Adrenal gland (tissue), 5 donors: ENCODE measurements at regions not wholly inside any gene's neighbourhood (a gene's known extent, or its start where the extent isn't known, plus 50 kb on each side); places are given as distances from the start of the nearest gene placed in this dataset.

Experiments used
- CTCF ChIP-seq, 6 experiments: fragments of 450-650 bp in 4 of 6; fragments of 200-600 bp in 2 of 6; sonication (generic) in 1 of 6; IDR thresholded peaks; 1 replicate in 5 of 6; 2 replicates in 1 of 6; pipeline versions ENCODE4 v1.5.1 to v1.8.0; 2016 to 2021; ENCODE audit warnings: antibody characterized with exemption in 6 of 6, mild to moderate bottlenecking in 2 of 6, moderate library complexity in 1 of 6
- POLR2A ChIP-seq, 2 donors: fragments of 450-650 bp; IDR thresholded peaks; one replicate each; pipeline ENCODE4 v1.6.1; 2017; ENCODE audit warnings: antibody characterized with exemption in 2 of 2, mild to moderate bottlenecking in 2 of 2, moderate library complexity in 1 of 2
- donor health status: DM: no; HTN: no; CAD: no.

GRCh38 chr1:4970532-4970931, 316.1 kb downstream of the AJAP1 start:
- TF ChIP-seq POLR2A (IDR thresholded peaks at IDR 0.05) (no peak), CTCF (IDR thresholded peaks at IDR 0.05) (no peak)
